ENCODE measurements at regions not wholly inside any gene's neighbourhood (a gene's known extent, or its start where the extent isn't known, plus 50 kb on each side); places are given as distances from the start of the nearest gene placed in this dataset.

DNA sequence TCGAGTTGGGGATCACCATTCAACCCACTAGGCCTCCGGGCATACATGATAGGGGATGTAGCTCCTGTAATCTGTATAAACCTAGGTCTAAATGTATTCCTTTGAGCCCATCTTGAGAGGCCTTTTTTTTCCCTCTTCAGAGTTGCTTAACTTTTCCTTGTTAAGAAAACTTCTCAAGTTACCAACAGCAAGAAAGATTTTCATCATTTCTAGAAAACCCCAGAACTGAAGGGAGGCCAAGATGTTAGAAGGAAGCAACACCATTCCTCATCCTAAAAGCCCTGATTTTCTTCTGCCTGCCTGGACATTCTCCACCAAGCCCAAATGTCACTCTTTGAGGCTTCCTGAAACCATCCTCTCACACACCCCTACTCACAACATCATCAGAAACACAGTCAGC is 79.4 kb downstream of the TMPRSS5 start:
- Histone ChIP-seq H2BK15ac (ENCODE audit: low read depth, low read length) (no peak overlapping the region), H2BK5ac (ENCODE audit: low read depth, low read length, poor library complexity, severe bottlenecking) (no peak overlapping the region), H3K9ac (ENCODE audit: low read depth, low read length) (no peak overlapping the region), H3K36me3 (ENCODE audit: control insufficient read depth, insufficient read depth, low read length) (no peaks in the 10 kb centered on the region), H3K4me1 (ENCODE audit: control insufficient read depth, insufficient read depth, low read length) (0 out of 2 replicates have a peak, but pooled peaks cover 2% of the 10 kb centered on the region), H3K56ac (ENCODE audit: extremely low read depth, insufficient read depth, low read length) (no peak overlapping the region), H3K18ac (ENCODE audit: low read depth, low read length) (no peak overlapping the region), H3K79me1 (ENCODE audit: low read depth in 1 of 2, low read length in 2 of 2) (no peaks in the 10 kb centered on the region), H3K27ac (ENCODE audit: insufficient read depth, low read length) (no peak overlapping the region; the same call in 1 of the 2 replicates), H2AFZ (replicated peaks; ENCODE audit: low read length, poor library complexity) (no peak overlapping the region), H3K23ac (ENCODE audit: low read depth, low read length) (no peak overlapping the region), H3K4ac (ENCODE audit: low read depth, low read length) (no peak overlapping the region), H3K4me2 (ENCODE audit: low read depth, low read length) (no peak overlapping the region), H3K14ac (replicated peaks; ENCODE audit: low read depth, low read length) (no peak overlapping the region), H2BK20ac (ENCODE audit: low read depth, low read length) (no peak overlapping the region), H2BK120ac (ENCODE audit: low read depth, low read length) (no peak overlapping the region), H3K9me3 (ENCODE audit: control insufficient read depth, insufficient read depth, low read length) (no peaks in the 10 kb centered on the region; the same call in 1 of the 2 replicates), H4K20me1 (ENCODE audit: insufficient read depth, low read length) (no peaks in the 10 kb centered on the region), H3K9me1 (ENCODE audit: insufficient read depth, low read length) (no peaks in the 10 kb centered on the region), H4K8ac (ENCODE audit: low read depth in 2 of 2, low read length in 2 of 2) (no peak overlapping the region), H3K4me3 (ENCODE audit: insufficient read depth, low read depth, low read length) (no peak overlapping the region), H4K91ac (ENCODE audit: insufficient read depth, low read depth, low read length) (no peak overlapping the region), H4K5ac (ENCODE audit: low read depth, low read length) (no peak overlapping the region), H2AK9ac (replicated peaks; ENCODE audit: low read depth, low read length, poor library complexity) (no peak overlapping the region), H2AK5ac (ENCODE audit: low read depth, low read length) (no peak overlapping the region), H3K27me3 (ENCODE audit: control insufficient read depth, insufficient read depth, low read length) (peaks cover 10% of the 10 kb centered on the region)
- CTCF ChIA-PET: no interaction called here
- no peak for TF ChIP-seq POLR2A (IDR thresholded peaks at IDR 0.05; ENCODE audit: low read depth, low read length)
- TF ChIP-seq MXI1 (IDR thresholded peaks at IDR 0.05; ENCODE audit: borderline replicate concordance, low read depth, low read length): no peak
- TF ChIP-seq CHD1 (IDR thresholded peaks at IDR 0.05; ENCODE audit: low read depth, low read length): no peak
- TF ChIP-seq, protein P1, sequence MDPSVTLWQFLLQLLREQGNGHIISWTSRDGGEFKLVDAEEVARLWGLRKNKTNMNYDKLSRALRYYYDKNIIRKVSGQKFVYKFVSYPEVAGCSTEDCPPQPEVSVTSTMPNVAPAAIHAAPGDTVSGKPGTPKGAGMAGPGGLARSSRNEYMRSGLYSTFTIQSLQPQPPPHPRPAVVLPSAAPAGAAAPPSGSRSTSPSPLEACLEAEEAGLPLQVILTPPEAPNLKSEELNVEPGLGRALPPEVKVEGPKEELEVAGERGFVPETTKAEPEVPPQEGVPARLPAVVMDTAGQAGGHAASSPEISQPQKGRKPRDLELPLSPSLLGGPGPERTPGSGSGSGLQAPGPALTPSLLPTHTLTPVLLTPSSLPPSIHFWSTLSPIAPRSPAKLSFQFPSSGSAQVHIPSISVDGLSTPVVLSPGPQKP (IDR thresholded peaks at IDR 0.05; ENCODE audit: borderline replicate concordance, low read depth, low read length): no peak
- no peak for TF ChIP-seq NFE2L2 (IDR thresholded peaks at IDR 0.05; ENCODE audit: low read depth, low read length)
- no peak for TF ChIP-seq BHLHE40 (IDR thresholded peaks at IDR 0.05; ENCODE audit: low read depth, low read length)
- ATAC-seq (ENCODE audit: low read depth) (no peak), DNase-seq (no peak)
- no TSS peak for BruUV-seq (replicated peaks)
- POLR2A ChIA-PET (ENCODE audit: unreplicated experiment): no interaction called here
- WGBS, 2 experiments (ENCODE audit: extremely low coverage in 2 of 2, insufficient read length in 1 of 2): no CpG with 5 or more reads among the region's 2 CpGs
- dilution Hi-C loops (cut with HindIII; ENCODE audit: low sequenced_read_pairs, unreplicated experiment) (no loop called here), intact Hi-C loops (cut with micrococcal nuclease) (no loop called here), in situ Hi-C loops (cut with MboI; ENCODE audit: low sequenced_read_pairs) (no loop called here)

Data from IMR-90 (cell line).